Smooth muscle cell (in vitro differentiated cells): ENCODE measurements at regions not wholly inside any gene's neighbourhood (a gene's known extent, or its start where the extent isn't known, plus 50 kb on each side); places are given as distances from the start of the nearest gene placed in this dataset.

Experiments used
- DNase-seq: peaks from one replicate; lab custom pipeline; 2025; ENCODE audit not compliant: unreplicated experiment; lab: John Stamatoyannopoulos, UW
- H2AFZ ChIP-seq: fragments of 200-600 bp; sonication (generic); 2 replicates; pipeline ENCODE4 v1.6.0; 2016; ENCODE audit warnings: antibody characterized with exemption, low read depth, mild to moderate bottlenecking
- H3F3A ChIP-seq: fragments of 200-600 bp; sonication (generic); 2 replicates; pipeline ENCODE4 v1.6.0; 2017; ENCODE audit warnings: antibody characterized with exemption, low read depth
- H3K27ac ChIP-seq: fragments of 200-600 bp; sonication (generic); 2 replicates; pipeline ENCODE4 v1.5.1; 2016; ENCODE audit warnings: low read depth, mild to moderate bottlenecking
- H3K27me3 ChIP-seq: fragments of 200-600 bp; sonication (generic); 2 replicates; pipeline ENCODE4 v1.6.1; 2016; ENCODE audit warnings: low read depth, mild to moderate bottlenecking
- H3K36me3 ChIP-seq: fragments of 200-600 bp; sonication (generic); 2 replicates; pipeline ENCODE4 v1.5.1; 2016; ENCODE audit warnings: low read depth
- H3K4me1 ChIP-seq: fragments of 200-600 bp; sonication (generic); 2 replicates; pipeline ENCODE4 v1.5.1; 2016; ENCODE audit warnings: low read depth
- H3K4me2 ChIP-seq: fragments of 200-600 bp; sonication (generic); 2 replicates; pipeline ENCODE4 v1.6.0; 2016; ENCODE audit warnings: mild to moderate bottlenecking
- H3K4me3 ChIP-seq: fragments of 200-600 bp; sonication (generic); 2 replicates; pipeline ENCODE4 v1.5.1; 2016; ENCODE audit warnings: mild to moderate bottlenecking
- H3K79me2 ChIP-seq: fragments of 200-600 bp; sonication (generic); 2 replicates; pipeline ENCODE4 v1.6.0; 2016; ENCODE audit warnings: low read depth, mild to moderate bottlenecking
- H3K9ac ChIP-seq: fragments of 200-600 bp; sonication (generic); 2 replicates; pipeline ENCODE4 v1.6.0; 2016; ENCODE audit warnings: low read depth
- H3K9me3 ChIP-seq: fragments of 200-600 bp; sonication (generic); replicated peaks from 2 replicates; pipeline ENCODE4 v1.5.1; 2016; ENCODE audit warnings: low read depth
- H4K20me1 ChIP-seq: fragments of 200-600 bp; sonication (generic); 2 replicates; pipeline ENCODE4 v1.6.0; 2016; ENCODE audit warnings: low read depth
- CTCF ChIP-seq: fragments of 200-600 bp; sonication (generic); IDR thresholded peaks from 2 replicates; pipeline ENCODE4 v1.5.1; 2017; ENCODE audit warnings: borderline replicate concordance, mild to moderate bottlenecking, antibody characterized with exemption; ENCODE audit not compliant: insufficient read depth, poor library complexity, severe bottlenecking
- WGBS: methylation state at CpG from one replicate; pipeline ENCODE4 v1.1.7; 2016; ENCODE audit warnings: low lambda C conversion rate; 5-methylcytosine and 5-hydroxymethylcytosine counted together

GRCh38 chr20:41870869-41871462 lies 252.8 kb upstream of the CHD6 start:
- Histone ChIP-seq H3K4me1 (no peaks in the 10 kb centered on the region), H3K4me3 (no peak overlapping the region), H3F3A (no peaks in the 10 kb centered on the region), H3K36me3 (no peaks in the 10 kb centered on the region), H3K9me3 (no peaks in the 10 kb centered on the region), H3K4me2 (no peak overlapping the region), H3K79me2 (no peaks in the 10 kb centered on the region), H3K27me3 (peaks cover 16% of the 10 kb centered on the region), H4K20me1 (no peaks in the 10 kb centered on the region), H3K27ac (no peak overlapping the region), H3K9ac (no peak overlapping the region), H2AFZ (no peak overlapping the region)
- no peak for TF ChIP-seq CTCF
- DNase-seq = no peak
- 81% methylated on average over 3 of the region's 3 CpGs for WGBS

- Histone ChIP-seq H3K4me1 (no peaks in the 10 kb centered on the region), H3K9ac (no peak overlapping the region), H3K27ac (no peak overlapping the region), H2AFZ (no peak overlapping the region), H3K9me3 (no peaks in the 10 kb centered on the region), H3K79me2 (no peaks in the 10 kb centered on the region), H3K27me3 (peaks cover 5% of the 10 kb centered on the region), H4K20me1 (no peaks in the 10 kb centered on the region), H3K36me3 (no peaks in the 10 kb centered on the region), H3F3A (no peaks in the 10 kb centered on the region), H3K4me2 (no peak overlapping the region), H3K4me3 (no peak overlapping the region)
- TF ChIP-seq CTCF = no peak
- no peak for DNase-seq
- WGBS = 78% methylated on average over 2 of the region's 2 CpGs
Observed at GRCh38 chr20:41869261-41869660, 251.1 kb upstream of the CHD6 start.

GRCh38 chr20:41865938-41866337 lies 247.8 kb upstream of the CHD6 start:
- Histone ChIP-seq H3K4me2 (no peak overlapping the region), H2AFZ (no peak overlapping the region), H3K27me3 (no peaks in the 10 kb centered on the region), H4K20me1 (no peaks in the 10 kb centered on the region), H3K9me3 (no peaks in the 10 kb centered on the region), H3F3A (no peaks in the 10 kb centered on the region), H3K4me1 (peaks cover 10% of the 10 kb centered on the region), H3K36me3 (no peaks in the 10 kb centered on the region), H3K4me3 (no peak overlapping the region), H3K27ac (no peak overlapping the region), H3K79me2 (no peaks in the 10 kb centered on the region), H3K9ac (no peak overlapping the region)
- no peak for TF ChIP-seq CTCF
- WGBS = 83% methylated on average over 3 of the region's 3 CpGs
- no peak for DNase-seq

GRCh38 chr20:41862476-41862875 lies 244.3 kb upstream of the CHD6 start:
- Histone ChIP-seq H3K9ac (no peak overlapping the region), H3K27ac (peak overlapping the region; percentile 48), H4K20me1 (no peaks in the 10 kb centered on the region), H3K4me2 (no peak overlapping the region), H3F3A (no peaks in the 10 kb centered on the region), H3K4me3 (no peak overlapping the region), H3K36me3 (no peaks in the 10 kb centered on the region), H2AFZ (no peak overlapping the region), H3K27me3 (no peaks in the 10 kb centered on the region), H3K4me1 (peaks cover 10% of the 10 kb centered on the region), H3K9me3 (no peaks in the 10 kb centered on the region), H3K79me2 (no peaks in the 10 kb centered on the region)
- WGBS = 69% methylated on average over 4 of the region's 4 CpGs
- TF ChIP-seq CTCF = no peak
- DNase-seq = no peak
